Muscle layer of colon (tissue), 2 donors: ENCODE measurements at regions not wholly inside any gene's neighbourhood (a gene's known extent, or its start where the extent isn't known, plus 50 kb on each side); places are given as distances from the start of the nearest gene placed in this dataset.
"Not testable (repeated sequence)": the region's sequence is repeated elsewhere in the genome, so short reads cannot be mapped to it uniquely, and the experiment has no call there.

ENCODE experiments used
- H3K27ac ChIP-seq: one replicate; pipeline ENCODE4 v1.7.0; 2013; ENCODE audit warnings: low read depth, mild to moderate bottlenecking, low read length, moderate library complexity
- H3K27me3 ChIP-seq, 2 donors: one replicate each; pipeline ENCODE4 v1.7.0; 2013; ENCODE audit warnings: low read length in 2 of 2, mild to moderate bottlenecking in 2 of 2; ENCODE audit not compliant: insufficient read depth in 2 of 2, control insufficient read depth in 1 of 2
- H3K36me3 ChIP-seq: one replicate; pipeline ENCODE4 v1.7.0; 2013; ENCODE audit warnings: mild to moderate bottlenecking, low read length; ENCODE audit not compliant: insufficient read depth
- H3K4me1 ChIP-seq: one replicate; pipeline ENCODE4 v1.7.0; 2013; ENCODE audit warnings: mild to moderate bottlenecking, low read length; ENCODE audit not compliant: insufficient read depth
- H3K4me3 ChIP-seq, 2 donors: one replicate each; pipeline ENCODE4 v1.7.0; 2013; ENCODE audit warnings: low read length in 2 of 2, low read depth in 1 of 2, mild to moderate bottlenecking in 1 of 2, moderate library complexity in 1 of 2
- H3K9ac ChIP-seq: one replicate; pipeline ENCODE4 v1.7.0; 2013; ENCODE audit warnings: low read length
- H3K9me3 ChIP-seq: one replicate; pipeline ENCODE4 v1.7.0; 2013; ENCODE audit warnings: mild to moderate bottlenecking, low read length
- donor health status: abdominal sarcoma.
- donor health status: Adenocarcinoma of cecum.

DNA sequence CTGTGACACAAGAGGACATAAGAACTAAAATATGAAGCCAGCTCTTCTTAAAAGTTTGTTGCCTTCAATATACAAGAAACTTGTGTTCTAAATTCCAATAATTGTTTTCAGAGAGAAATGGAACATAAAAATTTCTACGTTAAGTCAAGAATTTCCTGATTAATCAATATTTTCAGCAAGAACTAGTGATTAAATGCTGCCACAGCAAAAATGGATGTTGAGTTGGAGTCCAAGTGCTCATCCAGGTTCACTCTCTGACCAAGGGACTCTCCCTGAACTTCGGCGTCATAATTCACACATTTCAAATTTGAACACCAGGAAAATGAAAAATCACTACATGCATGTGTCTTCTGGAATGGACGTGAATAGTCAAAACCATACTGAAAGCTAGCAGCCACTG, 1263.6 kb upstream of the GOT2 start:
- no peak overlapping the region for H3K9ac ChIP-seq
- no peaks in the 10 kb centered on the region for H3K27me3 ChIP-seq
- H3K36me3 ChIP-seq = no peaks in the 10 kb centered on the region
- no peak overlapping the region for H3K4me3 ChIP-seq
- H3K4me1 ChIP-seq = no peaks in the 10 kb centered on the region
- H3K27ac ChIP-seq = no peak overlapping the region
- no peaks in the 10 kb centered on the region for H3K9me3 ChIP-seq

DNA sequence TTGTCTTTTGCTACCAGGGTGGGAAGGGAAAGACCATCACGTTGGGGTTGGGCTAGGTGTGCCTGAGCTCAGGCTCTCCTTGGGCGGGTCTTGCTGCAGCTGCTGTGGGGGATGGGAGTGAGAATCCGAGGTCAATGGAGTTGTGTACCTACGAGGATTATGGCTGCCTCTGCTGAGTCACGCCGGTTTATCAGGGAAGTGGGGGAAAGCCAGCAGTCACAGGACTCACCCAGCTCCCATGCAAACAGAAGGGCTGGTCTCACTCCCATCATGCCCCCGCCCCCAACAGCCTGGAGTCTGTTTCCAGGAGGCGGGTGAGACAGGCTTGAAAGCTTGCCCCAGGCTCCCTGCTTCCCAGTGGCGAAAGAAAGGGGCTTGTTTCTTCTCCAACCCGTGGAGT, 1259.0 kb upstream of the GOT2 start:
- Histone ChIP-seq H3K4me1 (no peaks in the 10 kb centered on the region), H3K9me3 (no peaks in the 10 kb centered on the region), H3K36me3 (no peaks in the 10 kb centered on the region)

DNA sequence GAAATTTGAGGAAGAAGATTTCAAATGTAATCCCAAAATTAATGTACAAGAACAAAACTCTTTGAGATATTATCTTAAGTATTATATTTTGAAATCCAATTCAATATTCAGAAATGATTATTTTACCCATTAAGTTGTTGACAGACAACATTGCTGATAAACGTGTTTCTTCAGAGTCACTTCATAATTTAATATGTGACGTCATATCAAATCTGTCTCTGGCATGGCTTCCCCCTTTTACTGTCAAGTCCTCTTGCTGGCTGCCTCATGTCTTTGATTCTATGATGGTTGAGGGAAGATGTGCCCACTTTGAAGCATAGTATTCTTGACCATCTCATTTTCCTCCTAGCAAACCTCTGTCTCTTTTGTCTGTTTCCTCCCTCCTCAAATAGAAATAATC, 1257.1 kb upstream of the GOT2 start:
- Histone ChIP-seq H3K36me3 (no peaks in the 10 kb centered on the region), H3K4me3 (no peak overlapping the region), H3K9ac (no peak overlapping the region), H3K27me3 (no peaks in the 10 kb centered on the region), H3K9me3 (no peaks in the 10 kb centered on the region), H3K27ac (no peak overlapping the region), H3K4me1 (no peaks in the 10 kb centered on the region)

More for the DNA sequence above, 1259.0 kb upstream of the GOT2 start:
- Histone ChIP-seq H3K27ac (no peak overlapping the region), H3K9ac (no peak overlapping the region), H3K4me3 (no peak overlapping the region), H3K27me3 (no peaks in the 10 kb centered on the region)

DNA sequence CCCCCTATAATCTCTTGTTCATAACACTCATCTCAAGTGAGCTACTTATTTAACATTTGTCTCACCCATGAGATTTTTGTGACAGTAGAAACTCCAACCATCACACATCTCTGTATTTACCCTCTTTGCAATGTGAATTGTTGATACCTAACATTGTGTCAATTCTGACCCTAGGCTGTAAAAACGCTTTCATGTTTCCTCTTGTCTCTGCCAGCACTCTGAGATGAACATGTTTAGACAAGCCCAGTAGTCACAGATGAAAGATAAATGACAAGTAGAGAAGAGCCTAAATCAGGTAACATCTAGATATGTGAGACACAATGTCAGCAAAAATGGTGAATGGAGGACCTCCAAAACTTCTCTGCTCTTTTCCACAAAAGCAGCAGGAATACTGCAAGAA, 1254.5 kb upstream of the GOT2 start:
- H3K9ac ChIP-seq = no peak overlapping the region
- no peak overlapping the region for H3K4me3 ChIP-seq
- no peaks in the 10 kb centered on the region for H3K36me3 ChIP-seq
- H3K27me3 ChIP-seq = no peaks in the 10 kb centered on the region
- no peak overlapping the region for H3K27ac ChIP-seq
- no peaks in the 10 kb centered on the region for H3K9me3 ChIP-seq
- no peaks in the 10 kb centered on the region for H3K4me1 ChIP-seq

DNA sequence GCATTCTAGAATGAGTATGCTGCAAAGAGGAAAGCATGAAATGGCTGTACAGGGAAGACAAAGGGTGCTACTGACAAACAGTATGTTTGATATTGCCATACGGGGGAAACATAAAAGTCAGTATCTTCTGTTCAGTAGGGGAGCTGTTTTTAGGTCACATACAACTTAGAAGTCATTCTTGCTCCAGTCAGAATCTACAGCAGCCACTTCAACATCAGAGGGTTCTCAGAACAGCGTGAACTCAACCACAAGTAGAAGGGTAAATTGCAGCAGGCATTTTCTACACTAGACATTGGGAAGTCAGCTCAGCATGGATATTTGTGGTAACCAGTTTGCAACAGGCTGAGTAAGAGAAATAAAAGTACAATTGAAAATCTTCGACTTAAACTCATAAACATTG, 1241.8 kb upstream of the GOT2 start:
- H3K9ac ChIP-seq = no peak overlapping the region

DNA sequence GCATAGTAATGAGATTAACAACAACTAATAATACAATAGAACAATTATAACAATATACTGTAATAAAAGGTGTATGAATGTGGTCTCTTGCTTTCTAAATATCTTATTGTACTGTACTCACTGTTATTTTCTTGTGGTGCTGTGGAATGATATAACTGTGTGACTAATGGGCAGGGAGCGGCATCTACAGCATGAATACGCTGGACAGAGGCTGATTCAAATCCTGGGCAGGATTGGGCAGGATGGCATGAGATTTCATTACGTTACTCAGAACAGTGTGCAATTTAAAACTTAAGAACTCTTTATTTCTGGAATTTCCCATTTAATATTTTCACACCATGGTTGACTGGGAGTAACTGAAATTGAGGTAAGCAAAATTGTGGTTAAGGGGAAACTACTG, 1239.8 kb upstream of the GOT2 start:
- Histone ChIP-seq H3K4me1 (no peaks in the 10 kb centered on the region), H3K9ac (no peak overlapping the region), H3K9me3 (no peaks in the 10 kb centered on the region), H3K4me3 (no peak overlapping the region), H3K27me3 (no peaks in the 10 kb centered on the region), H3K36me3 (no peaks in the 10 kb centered on the region), H3K27ac (no peak overlapping the region)

More for the DNA sequence above, 1241.8 kb upstream of the GOT2 start:
- Histone ChIP-seq H3K27ac (no peak overlapping the region), H3K36me3 (no peaks in the 10 kb centered on the region), H3K27me3 (no peaks in the 10 kb centered on the region), H3K4me3 (no peak overlapping the region), H3K4me1 (no peaks in the 10 kb centered on the region), H3K9me3 (no peaks in the 10 kb centered on the region)

DNA sequence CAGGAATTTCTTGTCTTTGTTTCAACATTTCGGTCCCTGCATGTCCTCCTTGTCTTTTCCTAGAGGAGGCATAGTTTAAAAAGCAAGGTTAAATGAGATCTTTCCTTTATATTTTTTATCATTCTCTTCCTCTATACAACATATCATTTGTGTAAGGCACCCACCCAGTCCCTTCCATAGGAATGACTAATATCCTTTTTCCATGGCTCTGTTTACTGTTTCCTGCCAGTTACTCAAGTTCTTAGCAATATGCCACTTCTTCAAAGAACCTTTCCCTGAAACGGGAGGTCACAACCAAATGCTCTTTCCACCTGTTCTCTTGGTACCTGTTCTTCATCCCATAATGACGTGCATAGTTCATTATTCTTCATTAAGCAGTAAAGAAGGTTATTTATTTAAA, 1237.1 kb upstream of the GOT2 start:
- no peak overlapping the region for H3K9ac ChIP-seq
- no peaks in the 10 kb centered on the region for H3K4me1 ChIP-seq
- no peaks in the 10 kb centered on the region for H3K36me3 ChIP-seq
- no peaks in the 10 kb centered on the region for H3K27me3 ChIP-seq
- no peak overlapping the region for H3K4me3 ChIP-seq
- no peaks in the 10 kb centered on the region for H3K9me3 ChIP-seq
- no peak overlapping the region for H3K27ac ChIP-seq

DNA sequence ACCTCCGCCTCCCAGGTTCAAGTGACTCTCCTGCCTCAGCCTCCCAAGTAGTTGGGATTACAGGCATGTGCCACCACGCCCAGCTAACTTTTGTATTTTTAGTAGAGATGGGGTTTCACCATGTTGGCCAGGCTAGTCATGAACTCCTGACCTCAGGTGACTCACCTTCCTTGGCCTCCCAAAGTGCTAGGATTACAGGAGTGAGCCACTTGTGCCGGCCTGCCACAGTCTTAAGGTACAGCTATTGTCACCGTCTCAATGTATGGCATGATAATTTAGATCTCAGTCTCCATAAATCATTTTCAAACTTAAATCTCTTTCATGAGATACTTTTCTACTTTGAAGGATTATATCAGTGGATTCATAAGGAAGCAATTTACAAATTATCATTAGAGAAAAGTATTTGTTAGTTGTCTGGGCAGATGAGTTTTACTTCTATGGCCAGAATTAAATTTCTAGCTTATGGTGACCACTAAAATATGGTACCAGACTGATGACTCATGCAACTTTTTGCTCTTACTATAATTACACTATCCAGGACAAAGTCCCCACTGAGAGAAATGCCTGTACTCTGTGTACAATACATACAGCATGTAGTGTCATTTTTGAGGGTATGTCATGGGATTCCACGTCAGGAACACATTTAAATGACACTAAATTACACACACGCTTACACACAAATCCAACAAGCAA, 1230.3 kb upstream of the GOT2 start:
- Histone ChIP-seq H3K9me3 (no peaks in the 10 kb centered on the region), H3K9ac (no peak overlapping the region), H3K27me3 (no peaks in the 10 kb centered on the region), H3K36me3 (no peaks in the 10 kb centered on the region), H3K27ac (no peak overlapping the region), H3K4me3 (no peak overlapping the region), H3K4me1 (no peaks in the 10 kb centered on the region)

DNA sequence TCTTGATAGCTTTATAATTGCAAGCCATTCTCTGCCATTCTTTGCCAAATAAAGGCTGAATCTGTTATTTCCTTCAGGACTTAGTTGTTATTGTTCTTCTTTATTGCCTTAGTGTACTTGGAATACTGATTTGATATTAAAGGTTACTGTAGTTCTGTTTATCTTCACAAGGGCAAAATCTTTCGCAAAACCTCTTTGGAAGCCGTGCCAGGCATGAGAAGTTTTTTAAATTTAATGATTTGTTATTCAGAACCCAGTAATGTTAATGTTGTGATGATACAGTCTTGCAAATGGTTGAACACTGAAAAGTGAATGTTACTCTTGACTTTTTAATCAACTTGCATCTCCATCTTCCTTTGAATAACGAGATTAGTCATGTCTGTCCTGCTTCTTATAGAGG, 1225.2 kb upstream of the GOT2 start:
- no peak overlapping the region for H3K9ac ChIP-seq
- no peaks in the 10 kb centered on the region for H3K9me3 ChIP-seq
- no peak overlapping the region for H3K4me3 ChIP-seq
- H3K36me3 ChIP-seq = no peaks in the 10 kb centered on the region
- no peaks in the 10 kb centered on the region for H3K27me3 ChIP-seq
- H3K27ac ChIP-seq = no peak overlapping the region
- no peaks in the 10 kb centered on the region for H3K4me1 ChIP-seq

DNA sequence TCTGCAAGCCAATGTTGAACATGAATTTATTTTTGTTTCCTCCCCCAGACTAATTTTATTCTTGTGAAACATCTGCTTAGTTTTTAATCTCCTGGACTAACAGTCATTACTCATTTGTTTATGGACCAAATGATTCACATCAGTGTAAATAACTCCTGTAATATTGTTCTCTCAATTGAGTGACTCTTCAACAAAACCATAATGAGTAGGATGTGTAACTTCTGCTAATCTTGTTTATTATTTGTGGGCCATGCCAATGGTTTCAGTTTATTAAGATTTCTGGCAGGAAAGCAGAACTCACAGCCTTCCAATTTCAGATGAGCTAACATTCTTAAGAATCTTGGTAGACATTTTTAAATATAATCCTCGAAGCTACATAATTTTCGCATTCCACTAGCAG, 1216.3 kb upstream of the GOT2 start:
- H3K27me3 ChIP-seq = no peaks in the 10 kb centered on the region
- H3K4me1 ChIP-seq = no peaks in the 10 kb centered on the region
- no peaks in the 10 kb centered on the region for H3K36me3 ChIP-seq
- H3K9me3 ChIP-seq = no peaks in the 10 kb centered on the region
- no peak overlapping the region for H3K27ac ChIP-seq
- H3K4me3 ChIP-seq = no peak overlapping the region
- no peak overlapping the region for H3K9ac ChIP-seq

DNA sequence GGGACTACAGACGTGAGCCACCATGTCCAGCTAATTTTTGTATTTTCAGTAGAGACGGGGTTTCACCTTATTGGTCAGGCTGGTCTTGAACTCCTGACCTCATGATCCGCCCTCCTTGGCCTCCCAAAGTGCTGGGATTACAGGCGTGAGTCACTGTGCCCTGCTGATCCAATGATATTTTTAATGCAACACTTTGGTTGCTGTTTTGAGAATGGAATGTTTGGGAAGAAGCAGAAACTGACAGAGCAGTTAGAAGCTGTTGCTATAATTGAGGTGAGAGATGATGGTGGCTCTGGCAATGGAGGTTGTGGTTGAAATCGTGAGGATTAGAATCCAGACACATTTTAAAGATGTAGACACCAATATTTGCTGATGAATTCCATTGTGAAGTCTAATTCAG, 1209.9 kb upstream of the GOT2 start:
- H3K9me3 ChIP-seq, H3K27ac ChIP-seq, H3K4me1 ChIP-seq, H3K36me3 ChIP-seq, H3K4me3 ChIP-seq, H3K9ac ChIP-seq, H3K27me3 ChIP-seq: not testable (repeated sequence)

DNA sequence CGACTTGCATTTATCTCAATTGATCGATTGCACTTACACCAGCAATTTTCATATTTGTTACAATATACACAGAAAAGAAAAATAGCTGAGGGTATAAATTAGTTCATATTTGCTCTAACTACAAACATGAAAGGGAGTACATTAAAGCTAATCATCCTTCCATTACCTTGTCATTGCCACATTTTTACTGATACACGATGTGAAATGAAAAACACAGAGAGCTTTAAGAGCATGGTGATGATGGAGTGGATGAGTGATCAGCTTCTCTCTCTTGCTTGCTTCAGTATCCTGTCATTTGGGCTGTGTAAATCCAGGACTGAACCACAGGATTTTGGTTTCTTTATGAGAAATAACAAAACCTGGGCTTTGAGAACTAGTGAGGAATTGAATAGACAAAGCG, 1207.5 kb upstream of the GOT2 start:
- Histone ChIP-seq H3K9ac (no peak overlapping the region), H3K4me3 (no peak overlapping the region), H3K9me3 (no peaks in the 10 kb centered on the region), H3K27ac (no peak overlapping the region), H3K27me3 (no peaks in the 10 kb centered on the region), H3K36me3 (no peaks in the 10 kb centered on the region), H3K4me1 (no peaks in the 10 kb centered on the region)
